GM10266 (cell line): ENCODE measurements at regions not wholly inside any gene's neighbourhood (a gene's known extent, or its start where the extent isn't known, plus 50 kb on each side); places are given as distances from the start of the nearest gene placed in this dataset.

Experiments used
- DNase-seq: peaks from one replicate; pipeline ENCODE4 v3.0.0; 2012; ENCODE audit errors: extremely low spot score
- CTCF ChIP-seq: IDR thresholded peaks from 2 replicates; pipeline ENCODE4 v1.5.1; 2012; ENCODE audit warnings: mild to moderate bottlenecking, low read depth; ENCODE audit not compliant: control insufficient read depth, insufficient read depth; ENCODE audit errors: missing control alignments

- no peak for DNase-seq
- no peak for TF ChIP-seq CTCF
These were observed 285.3 kb upstream of the TMEM161B start for GRCh38 chr5:88553986-88554385.

GRCh38 chr5:88553136-88553875 lies 284.7 kb upstream of the TMEM161B start:
- DNase-seq: no peak
- no peak for TF ChIP-seq CTCF

GRCh38 chr5:88552426-88552825 lies 283.8 kb upstream of the TMEM161B start:
- TF ChIP-seq CTCF: no peak
- no peak for DNase-seq

- TF ChIP-seq CTCF: no peak
- DNase-seq: no peak
These were observed 283.2 kb upstream of the TMEM161B start for GRCh38 chr5:88551724-88552345.

- TF ChIP-seq CTCF: no peak
- no peak for DNase-seq
These were observed 282.1 kb upstream of the TMEM161B start for GRCh38 chr5:88550736-88551135.

- TF ChIP-seq CTCF: no peak
- no peak for DNase-seq
These were observed 279.6 kb upstream of the TMEM161B start for GRCh38 chr5:88548136-88548805.

- no peak for TF ChIP-seq CTCF
- DNase-seq: no peak
These were observed 276.7 kb upstream of the TMEM161B start for GRCh38 chr5:88545338-88545737.
